SK-N-SH treated with all-trans-retinoic acid at 6 μM for 48 hours (cell line): ENCODE measurements at regions not wholly inside any gene's neighbourhood (a gene's known extent, or its start where the extent isn't known, plus 50 kb on each side); places are given as distances from the start of the nearest gene placed in this dataset.

Experiments
- CREB5 ChIP-seq: fragments of 250-450 bp; sonication (Bioruptor Pico); IDR thresholded peaks from 2 replicates; pipeline ENCODE4 v1.5.1; 2020; ENCODE audit warnings: low read depth, mild to moderate bottlenecking, moderate library complexity
- TOX ChIP-seq: fragments of 250-450 bp; sonication (Bioruptor Pico); IDR thresholded peaks from 2 replicates; pipeline ENCODE4 v1.8.0; 2021; ENCODE audit warnings: mild to moderate bottlenecking, moderate library complexity, borderline replicate concordance

GRCh38 chrX:137227151-137227550, 193.4 kb upstream of the GPR101 start:
- TF ChIP-seq TOX (CRISPR knock-in tag) (no peak), CREB5 (CRISPR knock-in tag) (no peak)
